ENCODE measurements at regions not wholly inside any gene's neighbourhood (a gene's known extent, or its start where the extent isn't known, plus 50 kb on each side); places are given as distances from the start of the nearest gene placed in this dataset.
A peak's percentile ranks its signal among the peaks of the same experiment; 100 is the strongest.

GRCh38 chr1:234874291-234875288 is 254.0 kb downstream of the TOMM20 start:
- POLR2A ChIA-PET = interaction anchor here (0.5 to 2.1 kb wide), 11 partner anchors 8 to 1239 kb away, joined by 3 to 9 read pairs (median 3); no protein-coding TSS in a partner anchor
- H3K79me2 ChIP-seq (ENCODE audit: control insufficient read depth, insufficient read depth, low read length) = no peaks in the 10 kb centered on the region
- H3K36me3 ChIP-seq (ENCODE audit: control insufficient read depth, insufficient read depth, low read length) = no peaks in the 10 kb centered on the region
- peak overlapping the region; percentile 87 for H2AFZ ChIP-seq (ENCODE audit: low read depth, low read length)
- 24% methylated on average over 20 of the region's 20 CpGs for WGBS (ENCODE audit: insufficient coverage, low coverage, missing lambda C conversion rate)
- ATAC-seq (peak; percentile 73), DNase-seq (ENCODE audit: extremely low read depth in 1 of 4, low spot score in 3 of 4) (peak; percentile 73 to 89 (median 74)), FAIRE-seq (peak; percentile 92)
- CTCF ChIA-PET (ENCODE audit: low intra/inter-chr PET ratio) = no interaction called here
- in situ Hi-C loops (cut with MboI) (loop anchor here (5.0 to 10.0 kb wide), 2 partner anchors 262 to 380 kb away; partner anchors contain the start of gene IRF2BP2), intact Hi-C loops (cut with micrococcal nuclease) (loop anchor here (5.0 kb wide), 1 partner anchor 122 kb away; no protein-coding TSS in a partner anchor)
- H3K9ac ChIP-seq (ENCODE audit: insufficient read depth in 1 of 2, low read depth in 2 of 2, low read length in 2 of 2) = peak overlapping the region; percentile 61; a peak in 3 of 4 replicates
- no peaks in the 10 kb centered on the region for H4K20me1 ChIP-seq (replicated peaks; ENCODE audit: control insufficient read depth, insufficient read depth, low read length)
- no peaks in the 10 kb centered on the region for H3K9me1 ChIP-seq (ENCODE audit: control insufficient read depth, insufficient read depth, low read length)
- no peak overlapping the region for H3K4me3 ChIP-seq
- H3K9me3 ChIP-seq (replicated peaks; ENCODE audit: control insufficient read depth, insufficient read depth, low read depth, low read length) = no peaks in the 10 kb centered on the region
- peaks cover 65 to 86% of the 10 kb centered on the region in 2 experiments for H3K4me1 ChIP-seq (replicated peaks in 1 of 2; ENCODE audit: control insufficient read depth in 2 of 2, insufficient read depth in 2 of 2, low read length in 2 of 2)
- H3K27me3 ChIP-seq (ENCODE audit: control insufficient read depth in 2 of 2, insufficient read depth in 2 of 2, low read length in 2 of 2) = no peaks in the 10 kb centered on the region
- TSS peak; percentile 64 for BruUV-seq (replicated peaks)
- H3K4me2 ChIP-seq (ENCODE audit: insufficient read depth, low read length) = peak overlapping the region; percentile 50
- H3K27ac ChIP-seq (ENCODE audit: extremely low read depth, low read depth, low read length) = peak overlapping the region; percentile 87
- TF ChIP-seq, protein P1, sequence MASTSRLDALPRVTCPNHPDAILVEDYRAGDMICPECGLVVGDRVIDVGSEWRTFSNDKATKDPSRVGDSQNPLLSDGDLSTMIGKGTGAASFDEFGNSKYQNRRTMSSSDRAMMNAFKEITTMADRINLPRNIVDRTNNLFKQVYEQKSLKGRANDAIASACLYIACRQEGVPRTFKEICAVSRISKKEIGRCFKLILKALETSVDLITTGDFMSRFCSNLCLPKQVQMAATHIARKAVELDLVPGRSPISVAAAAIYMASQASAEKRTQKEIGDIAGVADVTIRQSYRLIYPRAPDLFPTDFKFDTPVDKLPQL (IDR thresholded peaks at IDR 0.05; ENCODE audit: extremely low read depth, insufficient read length) = no peak
- TF ChIP-seq, protein P2, sequence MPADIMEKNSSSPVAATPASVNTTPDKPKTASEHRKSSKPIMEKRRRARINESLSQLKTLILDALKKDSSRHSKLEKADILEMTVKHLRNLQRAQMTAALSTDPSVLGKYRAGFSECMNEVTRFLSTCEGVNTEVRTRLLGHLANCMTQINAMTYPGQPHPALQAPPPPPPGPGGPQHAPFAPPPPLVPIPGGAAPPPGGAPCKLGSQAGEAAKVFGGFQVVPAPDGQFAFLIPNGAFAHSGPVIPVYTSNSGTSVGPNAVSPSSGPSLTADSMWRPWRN (IDR thresholded peaks at IDR 0.05; ENCODE audit: low read depth) = no peak
- TF ChIP-seq DDX20 (tag; IDR thresholded peaks at IDR 0.05; ENCODE audit: low read depth) = peak; percentile 87
- no peak for TF ChIP-seq ZNF436 (CRISPR knock-in tag; IDR thresholded peaks at IDR 0.05)
- no peak for TF ChIP-seq SRSF3 (IDR thresholded peaks at IDR 0.05; ENCODE audit: insufficient read depth, low read length)
- TF ChIP-seq ZNF24 (IDR thresholded peaks at IDR 0.05) = peak; percentile 84
- TF ChIP-seq, protein P3, sequence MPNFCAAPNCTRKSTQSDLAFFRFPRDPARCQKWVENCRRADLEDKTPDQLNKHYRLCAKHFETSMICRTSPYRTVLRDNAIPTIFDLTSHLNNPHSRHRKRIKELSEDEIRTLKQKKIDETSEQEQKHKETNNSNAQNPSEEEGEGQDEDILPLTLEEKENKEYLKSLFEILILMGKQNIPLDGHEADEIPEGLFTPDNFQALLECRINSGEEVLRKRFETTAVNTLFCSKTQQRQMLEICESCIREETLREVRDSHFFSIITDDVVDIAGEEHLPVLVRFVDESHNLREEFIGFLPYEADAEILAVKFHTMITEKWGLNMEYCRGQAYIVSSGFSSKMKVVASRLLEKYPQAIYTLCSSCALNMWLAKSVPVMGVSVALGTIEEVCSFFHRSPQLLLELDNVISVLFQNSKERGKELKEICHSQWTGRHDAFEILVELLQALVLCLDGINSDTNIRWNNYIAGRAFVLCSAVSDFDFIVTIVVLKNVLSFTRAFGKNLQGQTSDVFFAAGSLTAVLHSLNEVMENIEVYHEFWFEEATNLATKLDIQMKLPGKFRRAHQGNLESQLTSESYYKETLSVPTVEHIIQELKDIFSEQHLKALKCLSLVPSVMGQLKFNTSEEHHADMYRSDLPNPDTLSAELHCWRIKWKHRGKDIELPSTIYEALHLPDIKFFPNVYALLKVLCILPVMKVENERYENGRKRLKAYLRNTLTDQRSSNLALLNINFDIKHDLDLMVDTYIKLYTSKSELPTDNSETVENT (CRISPR knock-in tag; IDR thresholded peaks at IDR 0.05) = no peak
- TF ChIP-seq RCOR1 (IDR thresholded peaks at IDR 0.05; ENCODE audit: borderline replicate concordance in 1 of 2, low read depth in 2 of 2, low read length in 2 of 2) = peak; percentile 32 to 76; a peak in 1 of 4 replicates
- peak; percentile 93 for TF ChIP-seq ZNF766 (CRISPR knock-in tag; conservative IDR thresholded peaks at IDR 0.05)
- TF ChIP-seq ETV1 (tag; conservative IDR thresholded peaks at IDR 0.05; ENCODE audit: low read depth) = peak; percentile 63; the same call in 1 of the 2 replicates
- TF ChIP-seq, protein P4, sequence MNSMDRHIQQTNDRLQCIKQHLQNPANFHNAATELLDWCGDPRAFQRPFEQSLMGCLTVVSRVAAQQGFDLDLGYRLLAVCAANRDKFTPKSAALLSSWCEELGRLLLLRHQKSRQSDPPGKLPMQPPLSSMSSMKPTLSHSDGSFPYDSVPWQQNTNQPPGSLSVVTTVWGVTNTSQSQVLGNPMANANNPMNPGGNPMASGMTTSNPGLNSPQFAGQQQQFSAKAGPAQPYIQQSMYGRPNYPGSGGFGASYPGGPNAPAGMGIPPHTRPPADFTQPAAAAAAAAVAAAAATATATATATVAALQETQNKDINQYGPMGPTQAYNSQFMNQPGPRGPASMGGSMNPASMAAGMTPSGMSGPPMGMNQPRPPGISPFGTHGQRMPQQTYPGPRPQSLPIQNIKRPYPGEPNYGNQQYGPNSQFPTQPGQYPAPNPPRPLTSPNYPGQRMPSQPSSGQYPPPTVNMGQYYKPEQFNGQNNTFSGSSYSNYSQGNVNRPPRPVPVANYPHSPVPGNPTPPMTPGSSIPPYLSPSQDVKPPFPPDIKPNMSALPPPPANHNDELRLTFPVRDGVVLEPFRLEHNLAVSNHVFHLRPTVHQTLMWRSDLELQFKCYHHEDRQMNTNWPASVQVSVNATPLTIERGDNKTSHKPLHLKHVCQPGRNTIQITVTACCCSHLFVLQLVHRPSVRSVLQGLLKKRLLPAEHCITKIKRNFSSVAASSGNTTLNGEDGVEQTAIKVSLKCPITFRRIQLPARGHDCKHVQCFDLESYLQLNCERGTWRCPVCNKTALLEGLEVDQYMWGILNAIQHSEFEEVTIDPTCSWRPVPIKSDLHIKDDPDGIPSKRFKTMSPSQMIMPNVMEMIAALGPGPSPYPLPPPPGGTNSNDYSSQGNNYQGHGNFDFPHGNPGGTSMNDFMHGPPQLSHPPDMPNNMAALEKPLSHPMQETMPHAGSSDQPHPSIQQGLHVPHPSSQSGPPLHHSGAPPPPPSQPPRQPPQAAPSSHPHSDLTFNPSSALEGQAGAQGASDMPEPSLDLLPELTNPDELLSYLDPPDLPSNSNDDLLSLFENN (IDR thresholded peaks at IDR 0.05; ENCODE audit: low read depth in 2 of 2, low read length in 2 of 2) = 0 out of 4 replicates have a peak, but pooled peaks of 1 of the 2 experiments have one; percentile 29

Data from K562 (cell line).